Hepatocyte (in vitro differentiated cells): ENCODE measurements at regions not wholly inside any gene's neighbourhood (a gene's known extent, or its start where the extent isn't known, plus 50 kb on each side); places are given as distances from the start of the nearest gene placed in this dataset.

Experiments
- DNase-seq: peaks from one replicate; pipeline ENCODE4 v3.0.0-alpha.2; 2016; ENCODE audit warnings: low spot score
- H2AFZ ChIP-seq: fragments of 200-600 bp; sonication (generic); 2 replicates; pipeline ENCODE4 v1.6.0; 2016; ENCODE audit warnings: antibody characterized with exemption, mild to moderate bottlenecking
- H3K27ac ChIP-seq: fragments of 200-600 bp; sonication (generic); 2 replicates; pipeline ENCODE4 v1.5.1; 2016; ENCODE audit warnings: mild to moderate bottlenecking
- H3K27me3 ChIP-seq: fragments of 200-600 bp; sonication (generic); 2 replicates; pipeline ENCODE4 v1.6.1; 2016
- H3K36me3 ChIP-seq: fragments of 200-600 bp; sonication (generic); replicated peaks from 2 replicates; pipeline ENCODE4 v1.5.1; 2016; ENCODE audit warnings: low read depth; ENCODE audit not compliant: insufficient read depth
- H3K4me1 ChIP-seq: fragments of 200-600 bp; sonication (generic); 2 replicates; pipeline ENCODE4 v1.5.1; 2016; ENCODE audit warnings: mild to moderate bottlenecking, moderate library complexity; ENCODE audit not compliant: insufficient read depth
- H3K4me2 ChIP-seq: fragments of 200-600 bp; sonication (generic); 2 replicates; pipeline ENCODE4 v1.6.0; 2016
- H3K4me3 ChIP-seq: fragments of 200-600 bp; sonication (generic); 2 replicates; pipeline ENCODE4 v1.5.1; 2016; ENCODE audit warnings: mild to moderate bottlenecking
- H3K79me2 ChIP-seq: fragments of 200-600 bp; sonication (generic); 2 replicates; pipeline ENCODE4 v1.6.0; 2017; ENCODE audit warnings: mild to moderate bottlenecking
- H3K9me2 ChIP-seq: fragments of 200-600 bp; sonication (generic); replicated peaks from 2 replicates; pipeline ENCODE4 v1.6.0; 2017; ENCODE audit warnings: mild to moderate bottlenecking; ENCODE audit not compliant: insufficient read depth
- H3K9me3 ChIP-seq: fragments of 200-600 bp; sonication (generic); 2 replicates; pipeline ENCODE4 v1.5.1; 2016; ENCODE audit warnings: low read depth, mild to moderate bottlenecking
- H4K20me1 ChIP-seq: fragments of 200-600 bp; sonication (generic); 2 replicates; pipeline ENCODE4 v1.6.0; 2016; ENCODE audit warnings: mild to moderate bottlenecking; ENCODE audit not compliant: insufficient read depth, poor library complexity, severe bottlenecking
- EZH2 ChIP-seq: fragments of 200-600 bp; sonication (generic); IDR thresholded peaks from 2 replicates; pipeline ENCODE4 v1.6.1; 2016; ENCODE audit warnings: antibody characterized with exemption, mild to moderate bottlenecking, borderline replicate concordance
- EZH2phosphoT487 ChIP-seq: fragments of 200-600 bp; sonication (generic); IDR thresholded peaks from one replicate; pipeline ENCODE4 v1.6.1; 2018; ENCODE audit warnings: antibody characterized with exemption, mild to moderate bottlenecking, low read depth, moderate library complexity; ENCODE audit not compliant: unreplicated experiment, severe bottlenecking
- WGBS: methylation state at CpG from one replicate; pipeline ENCODE4 v1.1.6; 2016; ENCODE audit warnings: low lambda C conversion rate; ENCODE audit errors: missing lambda C conversion rate; 5-methylcytosine and 5-hydroxymethylcytosine counted together
- TF ChIP-seq, protein P1 (sequence below): fragments of 200-600 bp; sonication (generic); IDR thresholded peaks from 2 replicates; pipeline ENCODE4 v1.5.1; 2016; ENCODE audit warnings: antibody characterized with exemption, mild to moderate bottlenecking; ENCODE audit not compliant: poor library complexity

DNA sequence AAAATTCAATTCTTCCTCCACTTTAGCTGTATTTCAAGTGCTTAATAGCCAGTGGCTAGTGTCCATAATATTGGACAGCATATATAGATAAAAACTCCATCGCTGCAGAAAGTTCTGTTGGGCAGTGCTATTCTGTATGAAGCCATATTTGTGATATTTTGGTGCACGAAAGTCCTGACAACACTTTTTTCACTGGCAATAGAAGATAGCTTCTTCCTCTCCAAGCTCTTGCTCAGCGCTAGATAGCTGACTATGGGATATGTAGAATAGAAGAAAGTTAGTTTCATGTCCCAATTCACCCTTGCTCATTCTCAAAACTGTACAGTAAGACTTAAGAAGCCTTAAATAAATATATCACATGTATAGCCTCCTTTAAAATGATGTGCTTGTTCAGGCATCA is 269.9 kb downstream of the TLR4 start:
- TF ChIP-seq, protein P1, sequence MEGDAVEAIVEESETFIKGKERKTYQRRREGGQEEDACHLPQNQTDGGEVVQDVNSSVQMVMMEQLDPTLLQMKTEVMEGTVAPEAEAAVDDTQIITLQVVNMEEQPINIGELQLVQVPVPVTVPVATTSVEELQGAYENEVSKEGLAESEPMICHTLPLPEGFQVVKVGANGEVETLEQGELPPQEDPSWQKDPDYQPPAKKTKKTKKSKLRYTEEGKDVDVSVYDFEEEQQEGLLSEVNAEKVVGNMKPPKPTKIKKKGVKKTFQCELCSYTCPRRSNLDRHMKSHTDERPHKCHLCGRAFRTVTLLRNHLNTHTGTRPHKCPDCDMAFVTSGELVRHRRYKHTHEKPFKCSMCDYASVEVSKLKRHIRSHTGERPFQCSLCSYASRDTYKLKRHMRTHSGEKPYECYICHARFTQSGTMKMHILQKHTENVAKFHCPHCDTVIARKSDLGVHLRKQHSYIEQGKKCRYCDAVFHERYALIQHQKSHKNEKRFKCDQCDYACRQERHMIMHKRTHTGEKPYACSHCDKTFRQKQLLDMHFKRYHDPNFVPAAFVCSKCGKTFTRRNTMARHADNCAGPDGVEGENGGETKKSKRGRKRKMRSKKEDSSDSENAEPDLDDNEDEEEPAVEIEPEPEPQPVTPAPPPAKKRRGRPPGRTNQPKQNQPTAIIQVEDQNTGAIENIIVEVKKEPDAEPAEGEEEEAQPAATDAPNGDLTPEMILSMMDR: no peak
- TF ChIP-seq EZH2: no peak
- no peak for TF ChIP-seq EZH2phosphoT487
- 61% methylated on average over 3 of the region's 3 CpGs for WGBS
- Histone ChIP-seq H4K20me1 (no peaks in the 10 kb centered on the region), H3K9me2 (no peaks in the 10 kb centered on the region), H3K27me3 (no peaks in the 10 kb centered on the region), H3K36me3 (no peaks in the 10 kb centered on the region), H3K79me2 (no peaks in the 10 kb centered on the region), H2AFZ (no peak overlapping the region), H3K27ac (no peak overlapping the region), H3K9me3 (no peaks in the 10 kb centered on the region), H3K4me2 (no peak overlapping the region), H3K4me3 (no peak overlapping the region), H3K4me1 (no peaks in the 10 kb centered on the region)
- no peak for DNase-seq

DNA sequence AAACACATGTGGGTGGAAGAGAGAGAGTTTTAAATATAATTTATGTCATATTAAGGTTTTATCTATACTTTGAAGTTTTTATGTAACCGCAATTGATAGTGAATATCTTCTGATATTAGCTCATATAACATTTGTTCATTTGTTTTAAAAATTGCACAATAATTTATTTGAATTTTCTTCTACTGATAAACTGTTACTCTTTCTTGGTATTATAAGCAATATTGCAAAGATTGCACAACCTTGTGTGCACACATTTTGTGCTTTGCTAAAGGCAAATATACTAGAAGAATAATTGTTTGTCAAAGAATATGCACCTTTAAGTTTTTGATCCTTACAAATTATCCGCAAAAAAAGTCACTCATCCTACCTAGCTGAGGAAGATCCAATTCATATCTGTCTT is 275.7 kb downstream of the TLR4 start:
- no peaks in the 10 kb centered on the region for H3K79me2 ChIP-seq
- H3K36me3 ChIP-seq: no peaks in the 10 kb centered on the region
- no peak overlapping the region for H3K4me3 ChIP-seq
- H2AFZ ChIP-seq: no peak overlapping the region
- 92% methylated on average over 2 of the region's 2 CpGs for WGBS
- no peaks in the 10 kb centered on the region for H3K9me2 ChIP-seq
- H4K20me1 ChIP-seq: no peaks in the 10 kb centered on the region
- H3K4me1 ChIP-seq: no peaks in the 10 kb centered on the region
- TF ChIP-seq EZH2 (no peak), EZH2phosphoT487 (no peak)
- TF ChIP-seq, protein P1: no peak
- no peaks in the 10 kb centered on the region for H3K9me3 ChIP-seq
- H3K27ac ChIP-seq: no peak overlapping the region
- H3K27me3 ChIP-seq: no peaks in the 10 kb centered on the region
- DNase-seq: no peak
- no peak overlapping the region for H3K4me2 ChIP-seq

DNA sequence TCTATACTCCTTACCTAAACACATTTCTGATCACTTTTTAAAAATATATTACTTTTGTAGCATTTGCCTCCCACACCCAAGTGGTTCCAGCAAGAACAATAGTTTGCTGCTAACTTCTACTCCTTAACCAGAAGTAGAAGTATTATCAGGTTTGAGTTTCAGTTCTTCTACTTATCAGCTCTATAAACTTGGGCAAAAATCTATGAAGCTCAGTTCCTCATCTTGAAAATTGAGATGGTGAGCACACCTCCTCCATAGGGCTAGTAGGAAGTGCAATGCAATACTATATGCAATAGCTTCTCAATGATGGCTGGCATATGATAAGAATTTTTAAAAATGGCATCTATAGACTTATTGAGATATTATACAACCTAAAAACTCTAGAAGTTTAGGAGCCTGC is 283.7 kb downstream of the TLR4 start:
- no peaks in the 10 kb centered on the region for H3K36me3 ChIP-seq
- no peak for TF ChIP-seq EZH2
- no peak for TF ChIP-seq EZH2phosphoT487
- TF ChIP-seq, protein P1: no peak
- no peaks in the 10 kb centered on the region for H3K9me2 ChIP-seq
- no peak overlapping the region for H3K27ac ChIP-seq
- H3K27me3 ChIP-seq: no peaks in the 10 kb centered on the region
- no peak overlapping the region for H3K4me2 ChIP-seq
- H3K4me3 ChIP-seq: no peak overlapping the region
- DNase-seq: no peak
- no peaks in the 10 kb centered on the region for H3K4me1 ChIP-seq
- no peaks in the 10 kb centered on the region for H4K20me1 ChIP-seq
- no peaks in the 10 kb centered on the region for H3K79me2 ChIP-seq
- H2AFZ ChIP-seq: no peak overlapping the region
- no peaks in the 10 kb centered on the region for H3K9me3 ChIP-seq

DNA sequence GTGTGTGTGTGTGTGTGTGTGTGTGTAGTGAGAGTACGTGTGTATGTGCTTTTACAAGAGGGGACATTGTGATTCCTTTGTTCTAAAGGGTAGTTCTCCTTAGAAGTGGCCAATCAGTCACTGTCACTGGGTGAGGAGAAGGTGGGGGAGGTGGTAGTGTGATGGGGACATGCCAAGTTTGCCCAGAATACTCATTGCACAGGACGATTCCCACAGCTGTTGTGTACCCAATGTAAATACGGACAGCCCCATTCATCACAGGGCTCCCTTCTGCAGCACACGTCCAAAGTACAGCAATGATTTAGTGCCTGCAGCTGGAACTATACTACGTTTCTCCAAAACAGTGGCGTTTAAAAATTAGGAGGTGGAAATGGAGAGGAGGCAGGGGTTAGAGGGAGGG is 287.8 kb downstream of the TLR4 start:
- no peaks in the 10 kb centered on the region for H4K20me1 ChIP-seq
- no peak for TF ChIP-seq EZH2
- TF ChIP-seq EZH2phosphoT487: no peak
- TF ChIP-seq, protein P1: no peak
- H3K4me1 ChIP-seq: no peaks in the 10 kb centered on the region
- no peaks in the 10 kb centered on the region for H3K9me3 ChIP-seq
- H3K27ac ChIP-seq: no peak overlapping the region
- H3K4me3 ChIP-seq: no peak overlapping the region
- H3K36me3 ChIP-seq: no peaks in the 10 kb centered on the region
- no peaks in the 10 kb centered on the region for H3K9me2 ChIP-seq
- no peak overlapping the region for H2AFZ ChIP-seq
- H3K4me2 ChIP-seq: no peak overlapping the region
- no peak for DNase-seq
- WGBS: 43% methylated on average over 6 of the region's 6 CpGs
- no peaks in the 10 kb centered on the region for H3K79me2 ChIP-seq
- no peaks in the 10 kb centered on the region for H3K27me3 ChIP-seq
